DMS53 treated with DMSO at 0.1 percent for 48 hours (cell line): ENCODE measurements at regions not wholly inside any gene's neighbourhood (a gene's known extent, or its start where the extent isn't known, plus 50 kb on each side); places are given as distances from the start of the nearest gene placed in this dataset.
"Not testable (repeated sequence)": the region's sequence is repeated elsewhere in the genome, so short reads cannot be mapped to it uniquely, and the experiment has no call there.

ENCODE experiments used
- DNase-seq: peaks from one replicate; lab custom pipeline; 2025; ENCODE audit not compliant: unreplicated experiment; lab: John Stamatoyannopoulos, UW

GRCh38 chr4:1531683-1532548 is 125.7 kb upstream of the NKX1-1 start:
- DNase-seq = no peak

GRCh38 chr4:1530356-1530755 is 124.1 kb upstream of the NKX1-1 start:
- no peak for DNase-seq

GRCh38 chr4:1524761-1525160 is 118.5 kb upstream of the NKX1-1 start:
- DNase-seq = no peak

GRCh38 chr4:1523907-1524636 is 117.8 kb upstream of the NKX1-1 start:
- DNase-seq = no peak

DNA sequence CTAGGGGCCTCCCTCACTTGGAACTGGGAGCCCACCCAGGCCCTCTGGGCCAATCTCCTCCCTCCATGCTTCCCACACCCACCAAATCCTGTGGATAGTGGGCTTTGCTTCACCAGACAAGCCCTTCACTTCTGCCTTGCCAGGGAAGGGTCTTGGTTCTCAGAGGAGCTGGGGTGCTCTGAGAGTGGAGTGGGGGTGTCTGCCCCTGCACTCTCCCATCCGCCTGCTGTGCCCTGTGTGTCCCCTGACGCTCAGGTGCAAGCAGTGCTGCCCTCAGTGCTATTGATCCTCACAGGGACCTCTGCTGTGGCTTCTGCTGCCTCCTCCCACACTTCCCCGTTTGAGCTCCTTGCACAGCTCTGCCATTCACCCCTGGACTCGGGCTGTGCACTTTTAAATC is 117.3 kb upstream of the NKX1-1 start:
- DNase-seq = no peak

DNA sequence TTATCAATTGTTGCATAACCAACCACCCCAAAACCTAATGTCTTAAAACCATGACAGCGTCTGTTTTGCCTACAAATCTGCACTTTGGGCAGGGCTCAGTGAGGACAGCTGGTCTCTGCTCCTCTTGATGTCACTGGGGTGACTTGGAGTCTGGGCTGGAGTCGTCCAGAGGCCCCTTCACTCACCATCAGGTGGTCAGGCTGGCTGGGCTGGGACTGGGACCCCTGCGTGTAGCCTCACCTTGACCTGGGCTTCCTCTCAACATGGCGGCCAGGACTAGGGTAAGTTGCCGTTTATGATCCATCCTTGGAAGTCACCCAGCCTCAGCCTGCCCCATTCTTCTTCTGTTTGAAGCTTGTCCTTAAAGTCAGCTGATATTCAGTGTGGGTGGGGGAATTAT is 116.8 kb upstream of the NKX1-1 start:
- DNase-seq = no peak

DNA sequence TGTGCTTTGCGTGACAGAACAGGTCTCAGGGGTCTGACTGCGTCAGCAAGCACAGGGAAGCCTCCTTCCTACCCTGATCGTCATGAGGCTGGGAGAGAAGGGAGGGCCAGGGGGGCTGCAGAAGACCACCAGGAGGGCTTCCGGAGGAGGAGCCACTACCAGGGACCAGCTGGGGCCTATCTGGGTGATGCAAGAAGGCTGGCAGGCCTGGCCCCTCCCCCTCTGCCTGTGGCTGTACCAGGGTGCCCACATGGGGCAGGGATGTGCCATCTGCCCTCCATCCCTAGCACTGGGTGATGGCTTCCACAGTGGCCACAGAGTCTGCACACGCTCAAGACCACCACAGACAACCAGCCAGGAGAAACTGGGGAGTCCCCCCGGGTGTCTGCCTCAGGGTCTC is 116.4 kb upstream of the NKX1-1 start:
- DNase-seq = no peak

DNA sequence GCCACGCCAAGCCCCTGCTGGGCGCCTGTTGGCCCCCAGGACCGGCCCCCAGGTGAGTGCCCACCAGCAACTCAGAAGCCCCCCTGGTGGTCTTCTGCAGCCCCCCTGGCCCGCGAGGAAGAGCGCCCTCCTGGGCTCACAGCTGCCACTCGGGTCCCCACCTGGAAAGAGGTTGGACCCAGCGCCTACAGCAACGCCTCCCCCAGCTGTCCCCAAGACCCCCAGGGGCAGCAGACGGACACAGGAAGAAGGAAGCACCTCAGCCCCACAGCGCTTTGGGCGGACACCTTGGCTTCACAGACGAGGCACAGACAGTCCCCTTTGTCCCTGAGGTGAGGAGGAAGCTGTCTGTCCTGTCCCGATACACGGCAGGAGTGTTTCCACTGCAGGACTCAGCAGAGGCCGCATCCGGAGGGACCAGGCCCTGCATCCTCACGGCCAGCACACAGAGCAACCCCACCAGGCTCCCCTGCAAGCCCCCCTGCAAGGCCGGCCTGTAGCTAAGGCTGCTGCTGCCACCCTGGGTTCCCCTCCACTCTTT is 115.6 kb upstream of the NKX1-1 start:
- DNase-seq = no peak

DNA sequence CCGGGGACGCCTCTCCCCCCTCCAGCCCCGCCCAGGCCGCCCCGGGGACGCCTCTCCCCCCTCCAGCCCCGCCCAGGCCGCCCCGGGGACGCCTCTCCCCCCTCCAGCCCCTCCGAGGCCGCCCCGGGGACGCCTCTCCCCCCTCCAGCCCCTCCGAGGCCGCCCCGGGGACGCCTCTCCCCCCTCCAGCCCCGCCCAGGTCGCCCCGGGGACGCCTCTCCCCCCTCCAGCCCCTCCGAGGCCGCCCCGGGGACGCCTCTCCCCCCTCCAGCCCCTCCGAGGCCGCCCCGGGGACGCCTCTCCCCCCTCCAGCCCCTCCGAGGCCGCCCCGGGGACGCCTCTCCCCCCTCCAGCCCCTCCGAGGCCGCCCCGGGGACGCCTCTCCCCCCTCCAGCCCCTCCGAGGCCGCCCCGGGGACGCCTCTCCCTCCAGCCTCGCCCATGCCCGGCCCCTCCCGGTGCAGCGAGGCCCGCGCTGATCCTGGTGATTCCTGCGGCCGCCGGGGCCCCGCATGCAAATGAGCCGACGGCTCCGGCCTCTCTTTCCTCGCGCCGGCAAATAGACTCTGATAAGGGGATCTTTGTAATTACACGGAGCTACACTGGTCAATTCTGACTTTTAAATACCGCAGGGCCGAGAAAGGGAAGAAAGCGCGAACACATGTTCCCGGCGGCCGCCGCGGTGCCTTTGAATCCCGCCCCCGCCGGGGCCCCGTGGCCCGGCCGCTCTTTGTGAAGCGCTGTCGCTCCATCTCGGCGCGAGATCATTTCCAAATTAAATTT is 114.7 kb upstream of the NKX1-1 start:
- not testable (repeated sequence) for DNase-seq

- no peak for DNase-seq
Observed at GRCh38 chr4:1519787-1520661, 113.8 kb upstream of the NKX1-1 start.

GRCh38 chr4:1518997-1519700 is 112.9 kb upstream of the NKX1-1 start:
- no peak for DNase-seq

DNA sequence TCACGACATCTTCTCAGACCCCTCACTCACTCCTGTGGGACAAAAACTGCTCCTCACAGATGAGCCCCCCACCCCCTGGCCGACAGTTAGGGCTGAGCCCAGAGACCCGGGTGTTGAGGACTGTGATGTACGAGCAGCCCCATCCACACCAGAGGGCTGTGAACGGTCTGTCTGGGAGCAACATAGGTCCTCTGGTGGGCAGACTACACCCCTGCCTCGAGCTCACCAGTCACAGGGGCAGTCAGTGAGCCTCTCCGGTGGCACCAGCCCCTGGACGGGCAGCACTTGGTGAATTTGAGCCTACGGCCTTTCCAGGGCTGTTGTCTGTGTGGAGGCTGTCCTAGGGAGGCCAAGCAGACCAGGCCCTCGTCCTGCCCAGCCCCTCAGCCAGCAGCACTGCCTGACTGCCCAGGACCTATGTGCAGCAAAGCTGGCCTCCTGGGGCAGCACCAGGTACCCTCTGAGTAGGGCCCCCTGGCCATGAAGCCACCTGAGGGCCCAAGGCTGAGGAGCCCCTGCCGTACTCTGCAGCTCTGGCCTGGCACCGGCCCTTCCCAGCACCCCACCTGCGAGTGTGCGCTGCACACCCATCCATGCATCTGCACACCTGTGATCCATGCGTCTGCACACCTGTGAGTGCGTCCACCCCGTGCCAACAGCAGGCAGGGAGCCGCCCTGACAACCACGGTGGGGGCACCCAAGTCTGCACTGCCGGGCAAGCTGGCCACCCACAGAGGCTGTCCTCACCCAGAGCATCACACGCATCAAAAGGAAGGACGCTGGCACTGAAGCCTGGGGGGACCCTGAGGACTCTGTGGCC is 111.6 kb upstream of the NKX1-1 start:
- DNase-seq = no peak

DNA sequence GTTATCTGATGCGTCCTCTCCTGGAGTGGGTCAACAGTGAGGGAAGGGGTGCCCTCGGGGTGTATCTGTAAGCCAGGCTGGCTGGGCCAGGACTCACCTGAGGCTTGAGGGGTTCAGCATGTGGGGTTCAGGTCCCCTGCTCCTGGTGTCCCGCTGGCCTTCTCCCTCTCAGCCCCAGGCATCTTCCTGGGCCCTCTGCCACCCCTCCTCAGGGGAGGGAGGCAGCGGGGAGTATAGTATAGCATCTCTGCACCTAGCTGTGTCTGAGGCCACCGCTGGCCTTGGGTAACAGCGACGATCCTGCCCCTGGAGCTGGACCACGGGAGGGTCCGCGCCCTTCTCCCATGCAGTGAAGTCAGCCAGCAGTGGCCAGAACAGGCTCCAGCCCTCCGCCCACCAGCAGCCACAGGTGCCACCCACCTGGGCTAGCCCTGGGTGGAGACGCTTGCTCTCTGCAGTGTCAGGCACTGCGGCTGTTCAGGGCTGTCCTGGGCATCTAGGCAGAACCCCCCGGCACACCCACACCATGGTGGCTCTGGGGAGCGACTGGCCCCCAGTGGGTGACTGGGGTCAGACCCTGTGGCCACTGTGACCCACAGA is 110.7 kb upstream of the NKX1-1 start:
- no peak for DNase-seq

DNA sequence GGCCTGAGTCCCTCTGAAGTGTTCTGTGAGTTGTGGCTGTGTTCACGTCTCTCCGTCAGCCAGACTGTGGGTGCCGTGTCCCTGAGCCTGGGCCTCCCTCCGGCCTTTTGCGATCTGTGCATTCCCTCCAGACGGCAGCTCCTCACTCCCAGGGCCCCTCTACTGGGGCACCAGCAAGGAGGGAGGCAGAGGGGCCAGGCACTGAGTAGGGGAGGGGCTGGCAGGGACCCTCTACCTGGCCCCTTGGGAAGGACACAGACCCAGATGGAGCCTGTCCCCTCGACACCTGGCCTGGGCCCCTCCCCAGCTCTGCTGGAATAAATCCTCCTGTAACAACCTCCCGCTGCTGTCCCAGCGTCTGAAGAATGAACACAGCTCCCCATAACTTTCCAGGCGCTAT is 110.0 kb upstream of the NKX1-1 start:
- no peak for DNase-seq

DNA sequence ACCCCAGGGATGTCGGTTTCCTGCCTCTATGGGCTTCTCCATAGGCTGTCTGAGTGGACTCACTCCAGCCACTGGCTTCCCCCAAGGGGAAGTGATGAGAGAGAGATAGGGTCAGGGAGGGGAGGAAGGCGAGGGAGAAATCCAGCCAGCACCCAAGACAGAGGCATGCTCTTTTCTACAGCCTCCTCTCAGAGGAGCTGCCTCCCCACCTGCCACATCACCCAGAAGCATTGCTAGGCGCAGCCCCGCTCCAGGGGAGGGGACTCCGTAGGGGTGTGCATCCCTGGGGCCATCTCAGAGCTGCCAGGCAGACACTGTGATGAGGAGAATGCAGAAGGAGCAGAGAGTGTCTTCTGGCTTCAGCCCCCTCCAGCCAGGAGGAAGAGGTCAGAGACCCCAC is 109.5 kb upstream of the NKX1-1 start:
- no peak for DNase-seq

DNA sequence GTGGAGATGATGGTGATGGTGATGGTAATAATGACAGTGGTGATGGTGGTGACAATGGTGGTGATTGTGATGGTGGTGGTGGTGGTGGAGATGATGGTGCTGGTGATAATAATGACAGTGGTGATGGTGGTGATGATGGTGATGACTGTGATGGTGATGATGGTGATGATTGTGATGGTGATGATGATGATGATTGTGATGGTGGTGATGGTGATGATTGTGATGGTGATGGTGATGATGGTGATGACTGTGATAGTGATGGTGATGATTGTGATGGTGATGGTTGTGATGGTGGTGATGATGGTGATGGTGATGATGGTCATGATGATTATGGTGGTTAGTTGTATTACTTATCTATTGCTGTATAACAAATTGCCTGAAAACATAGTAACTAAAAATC is 108.9 kb upstream of the NKX1-1 start:
- DNase-seq = no peak

DNA sequence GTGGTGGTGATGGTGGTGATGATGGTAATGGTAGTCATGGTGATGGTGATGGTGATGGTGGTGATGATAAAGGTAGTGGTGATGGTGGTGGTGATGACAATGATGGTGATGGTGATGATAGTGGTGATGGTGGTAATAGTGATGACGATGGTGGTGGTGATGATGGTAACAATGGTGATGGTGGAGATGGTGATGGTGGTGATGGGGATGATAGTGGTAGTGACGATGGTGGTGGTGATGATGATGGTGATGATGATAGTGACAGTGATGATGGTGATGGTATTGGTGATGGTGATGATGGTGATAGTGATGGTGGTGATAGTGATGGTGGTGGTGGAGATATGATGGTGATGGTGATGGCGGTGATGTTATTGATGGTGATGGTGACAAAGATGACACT is 108.4 kb upstream of the NKX1-1 start:
- no peak for DNase-seq

GRCh38 chr4:1513936-1514483 is 107.8 kb upstream of the NKX1-1 start:
- DNase-seq = no peak
